HG02870 (cell line): ENCODE measurements at regions not wholly inside any gene's neighbourhood (a gene's known extent, or its start where the extent isn't known, plus 50 kb on each side); places are given as distances from the start of the nearest gene placed in this dataset.

Experiments
- ATAC-seq: cut with Tn5 transposase; IDR thresholded peaks from one replicate; pipeline ENCODE4 v1.9.1; 2021; ENCODE audit warnings: mild to moderate bottlenecking, moderate library complexity; ENCODE audit not compliant: unreplicated experiment

GRCh38 chr13:84418041-84418440, 535.8 kb upstream of the SLITRK1 start:
- ATAC-seq, result no peak

GRCh38 chr13:84417416-84417815, 535.1 kb upstream of the SLITRK1 start:
- no peak for ATAC-seq

GRCh38 chr13:84413016-84413415, 530.7 kb upstream of the SLITRK1 start:
- no peak for ATAC-seq

- no peak for ATAC-seq
Observed at GRCh38 chr13:84405286-84405685, 523.0 kb upstream of the SLITRK1 start.

GRCh38 chr13:84400706-84401105, 518.4 kb upstream of the SLITRK1 start:
- ATAC-seq, result no peak

GRCh38 chr13:84399320-84400085, 517.2 kb upstream of the SLITRK1 start:
- ATAC-seq, result no peak

- no peak for ATAC-seq
Observed at GRCh38 chr13:84393981-84394625, 511.8 kb upstream of the SLITRK1 start.

- no peak for ATAC-seq
Observed at GRCh38 chr13:84380866-84381265, 498.6 kb upstream of the SLITRK1 start.

- ATAC-seq, result no peak
Observed at GRCh38 chr13:84377106-84377505, 494.8 kb upstream of the SLITRK1 start.

- no peak for ATAC-seq
Observed at GRCh38 chr13:84366506-84366905, 484.2 kb upstream of the SLITRK1 start.

- no peak for ATAC-seq
Observed at GRCh38 chr13:84362777-84363176, 480.5 kb upstream of the SLITRK1 start.

- ATAC-seq, result no peak
Observed at GRCh38 chr13:84360822-84361221, 478.5 kb upstream of the SLITRK1 start.

- ATAC-seq, result no peak
Observed at GRCh38 chr13:84358601-84359000, 476.3 kb upstream of the SLITRK1 start.

- no peak for ATAC-seq
Observed at GRCh38 chr13:84352946-84353345, 470.7 kb upstream of the SLITRK1 start.

GRCh38 chr13:84339456-84339855, 457.2 kb upstream of the SLITRK1 start:
- no peak for ATAC-seq

GRCh38 chr13:84332346-84332745, 450.1 kb upstream of the SLITRK1 start:
- ATAC-seq, result no peak

- no peak for ATAC-seq
Observed at GRCh38 chr13:84315527-84315926, 433.3 kb upstream of the SLITRK1 start.

- ATAC-seq, result no peak
Observed at GRCh38 chr13:84303035-84303434, 420.8 kb upstream of the SLITRK1 start.

GRCh38 chr13:84297251-84297650, 415.0 kb upstream of the SLITRK1 start:
- ATAC-seq, result no peak

GRCh38 chr13:84296401-84296800, 414.1 kb upstream of the SLITRK1 start:
- no peak for ATAC-seq

GRCh38 chr13:84294576-84294975, 412.3 kb upstream of the SLITRK1 start:
- no peak for ATAC-seq

GRCh38 chr13:84290386-84290785, 408.1 kb upstream of the SLITRK1 start:
- no peak for ATAC-seq

GRCh38 chr13:84279166-84279565, 396.9 kb upstream of the SLITRK1 start:
- no peak for ATAC-seq
